Keratinocyte (primary cell): ENCODE measurements at regions not wholly inside any gene's neighbourhood (a gene's known extent, or its start where the extent isn't known, plus 50 kb on each side); places are given as distances from the start of the nearest gene placed in this dataset.

Experiments
- DNase-seq: peaks from one replicate; pipeline ENCODE4 v3.0.0-alpha.2; 2011; ENCODE audit warnings: low read depth, missing footprints, low spot score
- FAIRE-seq: peaks from 2 replicates; lab custom pipeline; 2011; peaks lifted over from hg19 to GRCh38; lab: Jason Lieb, UNC
- H2AFZ ChIP-seq: 2 replicates; pipeline ENCODE4 v1.6.0; 2012; ENCODE audit warnings: low read length, control low read depth, inconsistent platforms; ENCODE audit not compliant: control insufficient read depth
- H3K27ac ChIP-seq: 2 replicates; pipeline ENCODE4 v1.5.1; 2011; ENCODE audit warnings: low read length; ENCODE audit not compliant: control insufficient read depth, insufficient read depth
- H3K27me3 ChIP-seq: 3 replicates; pipeline ENCODE4 v1.6.0; 2011; ENCODE audit warnings: low read length; ENCODE audit not compliant: control insufficient read depth, insufficient read depth; ENCODE audit errors: extremely low read depth
- H3K36me3 ChIP-seq, 2 experiments: 2 replicates in 1 of 2; 3 replicates in 1 of 2; pipeline ENCODE4 v1.5.1; 2011; ENCODE audit warnings: low read length in 2 of 2, mild to moderate bottlenecking in 1 of 2; ENCODE audit not compliant: control insufficient read depth in 2 of 2, insufficient read depth in 2 of 2; ENCODE audit errors: extremely low read depth in 1 of 2
- H3K4me1 ChIP-seq: 3 replicates; pipeline ENCODE4 v1.5.1; 2011; ENCODE audit warnings: low read length; ENCODE audit not compliant: control insufficient read depth, insufficient read depth; ENCODE audit errors: extremely low read depth
- H3K4me2 ChIP-seq: 3 replicates; pipeline ENCODE4 v1.6.0; 2011; ENCODE audit warnings: low read depth, low read length; ENCODE audit not compliant: control insufficient read depth, insufficient read depth; ENCODE audit errors: extremely low read depth
- H3K4me3 ChIP-seq, 3 experiments: fragments of 200-600 bp in 1 of 3; sonication (generic) in 1 of 3; 2 replicates in 2 of 3; 3 replicates in 1 of 3; pipeline ENCODE4 v1.5.1; 2011 to 2016; ENCODE audit warnings: low read length in 3 of 3, mild to moderate bottlenecking in 3 of 3, control low read depth in 2 of 3, inconsistent platforms in 1 of 3, low read depth in 1 of 3, mixed read lengths in 1 of 3, mixed run types in 1 of 3, moderate library complexity in 1 of 3; ENCODE audit not compliant: control insufficient read depth in 2 of 3, insufficient read depth in 2 of 3; ENCODE audit errors: extremely low read depth in 1 of 3
- H3K79me2 ChIP-seq: 2 replicates; pipeline ENCODE4 v1.6.0; 2012; ENCODE audit warnings: low read length; ENCODE audit not compliant: control insufficient read depth, insufficient read depth
- H3K9ac ChIP-seq: 3 replicates; pipeline ENCODE4 v1.6.0; 2011; ENCODE audit warnings: low read length; ENCODE audit not compliant: control insufficient read depth, insufficient read depth; ENCODE audit errors: extremely low read depth
- H3K9me1 ChIP-seq: 3 replicates; pipeline ENCODE4 v1.6.0; 2011; ENCODE audit warnings: low read length; ENCODE audit not compliant: control insufficient read depth, insufficient read depth; ENCODE audit errors: extremely low read depth
- H3K9me3 ChIP-seq: 2 replicates; pipeline ENCODE4 v1.5.1; 2012; ENCODE audit warnings: low read depth, low read length; ENCODE audit not compliant: control insufficient read depth
- H4K20me1 ChIP-seq: 3 replicates; pipeline ENCODE4 v1.6.0; 2011; ENCODE audit warnings: low read length; ENCODE audit not compliant: control insufficient read depth, insufficient read depth; ENCODE audit errors: extremely low read depth
- CTCF ChIP-seq, 3 experiments: IDR thresholded peaks in 1 of 3; conservative IDR thresholded peaks in 1 of 3; optimal IDR thresholded peaks in 1 of 3; 2 replicates in 2 of 3; 3 replicates in 1 of 3; pipeline versions ENCODE3 to v1.5.1; 2011; ENCODE audit warnings: low read length in 3 of 3, mild to moderate bottlenecking in 3 of 3, moderate library complexity in 2 of 3, control low read depth in 1 of 3, inconsistent platforms in 1 of 3; ENCODE audit not compliant: insufficient read depth in 2 of 3; ENCODE audit errors: extremely low read depth in 1 of 3
- EZH2 ChIP-seq: IDR thresholded peaks from one replicate; pipeline ENCODE4 v1.6.1; 2012; ENCODE audit warnings: inconsistent platforms, mild to moderate bottlenecking, low read length, moderate library complexity
- dilution Hi-C: fragments of 300-500 bp; cut with MboI; formaldehyde crosslinking; loops from one replicate; pipeline ENCODE4 v1.7.0; 2020; ENCODE audit warnings: low sequenced_read_pairs; ENCODE audit not compliant: extremely low pct_ligation_motif_present

GRCh38 chr14:41986083-41986645, 379.5 kb downstream of the LRFN5 start:
- TF ChIP-seq EZH2 (no peak), CTCF (optimal IDR thresholded peaks at IDR 0.05 in 1 of 3, IDR thresholded peaks at IDR 0.05 in 1 of 3, conservative IDR thresholded peaks at IDR 0.05 in 1 of 3; ENCODE audit: extremely low read depth in 1 of 3, insufficient read depth in 2 of 3, low read length in 3 of 3) (no peak)
- Histone ChIP-seq H3K36me3 (no peaks in the 10 kb centered on the region), H3K4me3 (no peak overlapping the region), H4K20me1 (no peaks in the 10 kb centered on the region), H3K9ac (no peak overlapping the region), H3K9me3 (no peaks in the 10 kb centered on the region), H2AFZ (no peak overlapping the region), H3K4me1 (no peaks in the 10 kb centered on the region), H3K9me1 (no peaks in the 10 kb centered on the region), H3K79me2 (no peaks in the 10 kb centered on the region), H3K4me2 (no peak overlapping the region), H3K27me3 (no peaks in the 10 kb centered on the region), H3K27ac (no peak overlapping the region)
- dilution Hi-C loops = no loop called here
- DNase-seq (no peak), FAIRE-seq (no peak)

- DNase-seq (no peak), FAIRE-seq (no peak)
- Histone ChIP-seq H3K9me1 (no peaks in the 10 kb centered on the region), H3K4me3 (no peak overlapping the region), H3K4me2 (no peak overlapping the region), H3K79me2 (no peaks in the 10 kb centered on the region), H3K27me3 (no peaks in the 10 kb centered on the region), H3K4me1 (no peaks in the 10 kb centered on the region), H3K27ac (no peak overlapping the region), H3K36me3 (no peaks in the 10 kb centered on the region), H4K20me1 (no peaks in the 10 kb centered on the region), H3K9me3 (peaks cover 2% of the 10 kb centered on the region), H2AFZ (no peak overlapping the region), H3K9ac (no peak overlapping the region)
- TF ChIP-seq CTCF (optimal IDR thresholded peaks at IDR 0.05 in 1 of 3, IDR thresholded peaks at IDR 0.05 in 1 of 3, conservative IDR thresholded peaks at IDR 0.05 in 1 of 3; ENCODE audit: extremely low read depth in 1 of 3, insufficient read depth in 2 of 3, low read length in 3 of 3) (no peak), EZH2 (no peak)
- dilution Hi-C loops = no loop called here
Measured at GRCh38 chr14:41973178-41973577, 366.5 kb downstream of the LRFN5 start.
